Stimulated activated naive CD8-positive, alpha-beta T cell treated with anti-CD3 and anti-CD28 coated beads, Interleukin-15, amount 100 ng/mL, for 72 hours (primary cell): ENCODE measurements at regions not wholly inside any gene's neighbourhood (a gene's known extent, or its start where the extent isn't known, plus 50 kb on each side); places are given as distances from the start of the nearest gene placed in this dataset.
"Not testable (repeated sequence)": the region's sequence is repeated elsewhere in the genome, so short reads cannot be mapped to it uniquely, and the experiment has no call there.

Source experiments
- ATAC-seq: fragments of 150-1000 bp; cut with Tn5 transposase; 2 replicates; pipeline ENCODE4 v1.10.0; 2021; ENCODE audit warnings: mild to moderate bottlenecking, moderate library complexity
- DNase-seq, 2 donors: peaks; one replicate each; pipeline ENCODE4 v3.0.0; 2021 to 2022
- H3K27ac Mint-ChIP-seq, 2 donors: one replicate each; pipeline ENCODE4 v1.8.0; 2022; ENCODE audit warnings: mild to moderate bottlenecking in 2 of 2, mixed read lengths in 2 of 2, moderate library complexity in 2 of 2
- H3K27me3 Mint-ChIP-seq: one replicate; pipeline ENCODE4 v1.8.0; 2022; ENCODE audit warnings: mixed read lengths
- H3K4me1 Mint-ChIP-seq: one replicate; pipeline ENCODE4 v1.8.0; 2022; ENCODE audit warnings: mild to moderate bottlenecking, mixed read lengths
- H3K4me3 Mint-ChIP-seq, 2 donors: one replicate each; pipeline ENCODE4 v1.8.0; 2022; ENCODE audit warnings: mild to moderate bottlenecking in 2 of 2, mixed read lengths in 2 of 2, moderate library complexity in 1 of 2
- H3K9me3 Mint-ChIP-seq, 2 donors: one replicate each; pipeline ENCODE4 v1.8.0; 2022; ENCODE audit warnings: mixed read lengths in 2 of 2

- no peak overlapping the region for H3K27ac Mint-ChIP-seq
- peaks cover 0 to 6% of the 10 kb centered on the region in 2 donors for H3K9me3 Mint-ChIP-seq
- no peaks in the 10 kb centered on the region for H3K27me3 Mint-ChIP-seq
- no peak for ATAC-seq
- H3K4me1 Mint-ChIP-seq = no peaks in the 10 kb centered on the region
- H3K4me3 Mint-ChIP-seq = no peak overlapping the region
- no peak for DNase-seq
These were observed 948.3 kb upstream of the PRKX start for GRCh38 chrX:4661771-4662170.

GRCh38 chrX:4656419-4656818 lies 943.0 kb upstream of the PRKX start:
- Mint-ChIP-seq H3K4me1 (no peaks in the 10 kb centered on the region), H3K27me3 (no peaks in the 10 kb centered on the region), H3K4me3 (no peak overlapping the region), H3K27ac (no peak overlapping the region), H3K9me3 (peaks cover 6 to 8% of the 10 kb centered on the region in 2 donors)
- DNase-seq = no peak
- ATAC-seq = no peak

- peaks cover 6 to 8% of the 10 kb centered on the region in 2 donors for H3K9me3 Mint-ChIP-seq
- no peaks in the 10 kb centered on the region for H3K27me3 Mint-ChIP-seq
- ATAC-seq (no peak), DNase-seq (no peak)
- no peaks in the 10 kb centered on the region for H3K4me1 Mint-ChIP-seq
- H3K27ac Mint-ChIP-seq = no peak overlapping the region
- no peak overlapping the region for H3K4me3 Mint-ChIP-seq
These were observed 942.3 kb upstream of the PRKX start for GRCh38 chrX:4655743-4656142.

- no peaks in the 10 kb centered on the region for H3K27me3 Mint-ChIP-seq
- no peak for DNase-seq
- no peaks in the 10 kb centered on the region for H3K4me1 Mint-ChIP-seq
- H3K4me3 Mint-ChIP-seq = no peak overlapping the region
- no peak overlapping the region for H3K27ac Mint-ChIP-seq
- ATAC-seq = no peak
- H3K9me3 Mint-ChIP-seq = no peaks in the 10 kb centered on the region
These were observed 928.7 kb upstream of the PRKX start for GRCh38 chrX:4642114-4642513.

- no peak for ATAC-seq
- no peak overlapping the region for H3K4me3 Mint-ChIP-seq
- no peak overlapping the region for H3K27ac Mint-ChIP-seq
- H3K4me1 Mint-ChIP-seq = no peaks in the 10 kb centered on the region
- H3K27me3 Mint-ChIP-seq = no peaks in the 10 kb centered on the region
- DNase-seq = no peak
- no peaks in the 10 kb centered on the region for H3K9me3 Mint-ChIP-seq
These were observed 924.6 kb upstream of the PRKX start for GRCh38 chrX:4638036-4638435.

- DNase-seq (no peak), ATAC-seq (no peak)
- Mint-ChIP-seq H3K9me3 (peaks cover 0 to 7% of the 10 kb centered on the region in 2 donors), H3K27ac (no peak overlapping the region), H3K4me3 (no peak overlapping the region), H3K27me3 (no peaks in the 10 kb centered on the region), H3K4me1 (no peaks in the 10 kb centered on the region)
These were observed 914.0 kb upstream of the PRKX start for GRCh38 chrX:4627414-4627813.

GRCh38 chrX:4622486-4623167 lies 909.2 kb upstream of the PRKX start:
- no peaks in the 10 kb centered on the region for H3K27me3 Mint-ChIP-seq
- H3K9me3 Mint-ChIP-seq = no peaks in the 10 kb centered on the region
- DNase-seq (no peak), ATAC-seq (no peak)
- H3K27ac Mint-ChIP-seq = no peak overlapping the region
- H3K4me3 Mint-ChIP-seq = no peak overlapping the region
- no peaks in the 10 kb centered on the region for H3K4me1 Mint-ChIP-seq

- H3K27me3 Mint-ChIP-seq, H3K27ac Mint-ChIP-seq, DNase-seq, ATAC-seq, H3K4me1 Mint-ChIP-seq, H3K4me3 Mint-ChIP-seq: not testable (repeated sequence)
- H3K9me3 Mint-ChIP-seq = peaks cover 0 to 11% of the 10 kb centered on the region in 2 donors
These were observed 900.2 kb upstream of the PRKX start for GRCh38 chrX:4613651-4614050.

GRCh38 chrX:4588893-4589292 lies 875.4 kb upstream of the PRKX start:
- H3K4me1 Mint-ChIP-seq = no peaks in the 10 kb centered on the region
- no peak for DNase-seq
- no peaks in the 10 kb centered on the region for H3K27me3 Mint-ChIP-seq
- peaks cover 0 to 6% of the 10 kb centered on the region in 2 donors for H3K9me3 Mint-ChIP-seq
- ATAC-seq = no peak
- H3K27ac Mint-ChIP-seq = no peak overlapping the region
- no peak overlapping the region for H3K4me3 Mint-ChIP-seq

GRCh38 chrX:4588466-4588865 lies 875.0 kb upstream of the PRKX start:
- DNase-seq = no peak
- Mint-ChIP-seq H3K4me3 (no peak overlapping the region), H3K27ac (no peak overlapping the region), H3K4me1 (no peaks in the 10 kb centered on the region), H3K27me3 (no peaks in the 10 kb centered on the region), H3K9me3 (peaks cover 0 to 6% of the 10 kb centered on the region in 2 donors)
- no peak for ATAC-seq

GRCh38 chrX:4588056-4588455 lies 874.6 kb upstream of the PRKX start:
- ATAC-seq = no peak
- no peak for DNase-seq
- no peaks in the 10 kb centered on the region for H3K4me1 Mint-ChIP-seq
- H3K9me3 Mint-ChIP-seq = peaks cover 0 to 6% of the 10 kb centered on the region in 2 donors
- H3K27me3 Mint-ChIP-seq = no peaks in the 10 kb centered on the region
- no peak overlapping the region for H3K27ac Mint-ChIP-seq
- H3K4me3 Mint-ChIP-seq = no peak overlapping the region

- Mint-ChIP-seq H3K9me3 (peaks cover 0 to 5% of the 10 kb centered on the region in 2 donors), H3K27me3 (no peaks in the 10 kb centered on the region), H3K4me3 (no peak overlapping the region), H3K4me1 (no peaks in the 10 kb centered on the region), H3K27ac (no peak overlapping the region)
- DNase-seq = no peak
- ATAC-seq = no peak
These were observed 866.5 kb upstream of the PRKX start for GRCh38 chrX:4579999-4580398.

GRCh38 chrX:4579480-4579879 lies 866.0 kb upstream of the PRKX start:
- Mint-ChIP-seq H3K4me3 (no peak overlapping the region), H3K4me1 (no peaks in the 10 kb centered on the region), H3K9me3 (no peaks in the 10 kb centered on the region), H3K27ac (no peak overlapping the region), H3K27me3 (no peaks in the 10 kb centered on the region)
- DNase-seq = no peak
- no peak for ATAC-seq

- Mint-ChIP-seq H3K27me3 (no peaks in the 10 kb centered on the region), H3K27ac (no peak overlapping the region), H3K4me3 (no peak overlapping the region), H3K9me3 (no peaks in the 10 kb centered on the region), H3K4me1 (no peaks in the 10 kb centered on the region)
- no peak for DNase-seq
- ATAC-seq = no peak
These were observed 859.2 kb upstream of the PRKX start for GRCh38 chrX:4572691-4573090.

GRCh38 chrX:4570151-4570550 lies 856.7 kb upstream of the PRKX start:
- Mint-ChIP-seq H3K27ac (no peak overlapping the region), H3K9me3 (no peaks in the 10 kb centered on the region), H3K4me3 (no peak overlapping the region), H3K4me1 (no peaks in the 10 kb centered on the region), H3K27me3 (no peaks in the 10 kb centered on the region)
- DNase-seq (no peak), ATAC-seq (no peak)

GRCh38 chrX:4560192-4560591 lies 846.7 kb upstream of the PRKX start:
- Mint-ChIP-seq H3K27me3 (no peaks in the 10 kb centered on the region), H3K9me3 (no peaks in the 10 kb centered on the region), H3K4me1 (no peaks in the 10 kb centered on the region), H3K27ac (no peak overlapping the region), H3K4me3 (no peak overlapping the region)
- DNase-seq (no peak), ATAC-seq (no peak)

GRCh38 chrX:4550018-4550417 lies 836.6 kb upstream of the PRKX start:
- no peaks in the 10 kb centered on the region for H3K27me3 Mint-ChIP-seq

More at GRCh38 chrX:4550018-4550417, 836.6 kb upstream of the PRKX start:
- H3K9me3 Mint-ChIP-seq = no peaks in the 10 kb centered on the region
- H3K27ac Mint-ChIP-seq = no peak overlapping the region
- H3K4me1 Mint-ChIP-seq = no peaks in the 10 kb centered on the region
- DNase-seq (no peak), ATAC-seq (no peak)
- no peak overlapping the region for H3K4me3 Mint-ChIP-seq
